ENCODE measurements at regions not wholly inside any gene's neighbourhood (a gene's known extent, or its start where the extent isn't known, plus 50 kb on each side); places are given as distances from the start of the nearest gene placed in this dataset.

DNA sequence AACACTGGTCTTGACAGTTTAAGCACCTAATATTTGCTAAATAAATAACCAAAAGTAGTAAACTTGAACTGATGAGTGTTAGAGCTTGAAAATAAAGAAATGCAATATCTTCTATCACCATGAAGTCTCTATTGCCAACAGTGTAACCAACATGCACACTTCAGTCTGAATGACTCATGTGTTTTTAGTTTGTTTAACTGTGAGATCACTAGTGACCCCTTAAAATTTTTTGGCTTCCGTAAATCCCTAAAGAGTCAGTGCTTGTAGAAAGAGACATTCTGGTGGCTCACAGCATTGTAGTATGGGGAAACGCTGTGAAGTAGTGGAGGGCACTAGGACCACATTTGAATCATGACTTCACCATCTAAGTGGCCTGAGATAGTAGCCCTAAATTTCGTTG lies 341.1 kb downstream of the PMP22 start:
- Histone ChIP-seq H3K9ac (ENCODE audit: low read length in 5 of 5) (no peak overlapping the region), H3K4me3 (ENCODE audit: low read depth in 1 of 5, low read length in 5 of 5) (no peak overlapping the region), H3K4me1 (ENCODE audit: control insufficient read depth in 5 of 5, insufficient read depth in 5 of 5, low read length in 5 of 5) (no peaks in the 10 kb centered on the region), H3K36me3 (ENCODE audit: control insufficient read depth in 5 of 5, insufficient read depth in 5 of 5, low read length in 5 of 5) (no peaks in the 10 kb centered on the region), H3K9me3 (ENCODE audit: control insufficient read depth in 5 of 5, low read length in 5 of 5) (no peaks in the 10 kb centered on the region), H3K27ac (ENCODE audit: low read depth, low read length) (no peak overlapping the region), H3K27me3 (ENCODE audit: control insufficient read depth in 5 of 5, insufficient read depth in 4 of 5, low read length in 5 of 5) (no peaks in the 10 kb centered on the region)

DNA sequence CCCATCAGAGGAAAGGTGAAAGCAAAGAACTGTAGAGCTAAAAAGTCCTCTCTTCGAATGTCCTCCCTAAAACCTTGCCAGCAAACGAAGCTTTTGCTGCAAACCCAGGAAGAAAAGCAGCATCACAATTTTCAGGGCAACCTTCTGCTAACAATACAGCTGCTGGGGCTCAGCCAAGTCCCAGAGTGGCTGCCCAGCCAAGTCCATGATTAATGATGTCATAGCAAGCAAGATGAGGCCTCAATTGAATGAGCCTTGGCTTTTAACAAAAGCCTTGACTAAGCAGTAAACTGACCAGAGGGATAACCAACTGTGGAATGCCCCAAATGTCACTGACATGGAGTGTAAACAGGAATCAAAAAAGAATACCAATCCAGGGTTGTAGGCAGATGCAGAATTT lies 342.7 kb downstream of the PMP22 start:
- H3K27ac ChIP-seq (ENCODE audit: low read depth, low read length), result no peak overlapping the region
- H3K9me3 ChIP-seq (ENCODE audit: control insufficient read depth in 5 of 5, low read length in 5 of 5), result no peaks in the 10 kb centered on the region
- H3K27me3 ChIP-seq (ENCODE audit: control insufficient read depth in 5 of 5, insufficient read depth in 4 of 5, low read length in 5 of 5), result no peaks in the 10 kb centered on the region
- H3K4me1 ChIP-seq (ENCODE audit: control insufficient read depth in 5 of 5, insufficient read depth in 5 of 5, low read length in 5 of 5), result no peaks in the 10 kb centered on the region
- no peak overlapping the region for H3K4me3 ChIP-seq (ENCODE audit: low read depth in 1 of 5, low read length in 5 of 5)
- no peak overlapping the region for H3K9ac ChIP-seq (ENCODE audit: low read length in 5 of 5)
- H3K36me3 ChIP-seq (ENCODE audit: control insufficient read depth in 5 of 5, insufficient read depth in 5 of 5, low read length in 5 of 5), result no peaks in the 10 kb centered on the region

DNA sequence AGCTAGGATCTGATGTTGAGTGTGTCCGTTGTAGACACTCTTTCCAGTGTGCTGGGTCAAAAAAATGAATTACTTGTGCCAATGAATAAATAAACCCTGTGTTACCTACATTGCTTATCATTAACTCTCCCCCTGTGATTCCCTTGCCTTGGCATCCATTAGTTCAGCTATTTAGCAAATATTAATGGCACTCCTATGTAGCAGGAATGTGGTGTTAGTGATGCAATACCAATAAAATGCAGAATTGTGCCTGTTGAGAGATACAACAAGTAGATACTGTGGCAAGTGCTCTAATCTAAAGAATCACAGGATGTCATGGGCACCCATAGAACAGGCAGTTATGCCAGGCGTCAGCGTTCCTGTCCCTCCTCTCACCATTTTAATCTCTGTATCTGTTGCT lies 343.2 kb downstream of the PMP22 start:
- Histone ChIP-seq H3K4me1 (ENCODE audit: control insufficient read depth in 5 of 5, insufficient read depth in 5 of 5, low read length in 5 of 5) (no peaks in the 10 kb centered on the region), H3K9ac (ENCODE audit: low read length in 5 of 5) (no peak overlapping the region), H3K4me3 (ENCODE audit: low read depth in 1 of 5, low read length in 5 of 5) (no peak overlapping the region), H3K36me3 (ENCODE audit: control insufficient read depth in 5 of 5, insufficient read depth in 5 of 5, low read length in 5 of 5) (no peaks in the 10 kb centered on the region), H3K27me3 (ENCODE audit: control insufficient read depth in 5 of 5, insufficient read depth in 4 of 5, low read length in 5 of 5) (no peaks in the 10 kb centered on the region), H3K27ac (ENCODE audit: low read depth, low read length) (no peak overlapping the region), H3K9me3 (ENCODE audit: control insufficient read depth in 5 of 5, low read length in 5 of 5) (no peaks in the 10 kb centered on the region)

DNA sequence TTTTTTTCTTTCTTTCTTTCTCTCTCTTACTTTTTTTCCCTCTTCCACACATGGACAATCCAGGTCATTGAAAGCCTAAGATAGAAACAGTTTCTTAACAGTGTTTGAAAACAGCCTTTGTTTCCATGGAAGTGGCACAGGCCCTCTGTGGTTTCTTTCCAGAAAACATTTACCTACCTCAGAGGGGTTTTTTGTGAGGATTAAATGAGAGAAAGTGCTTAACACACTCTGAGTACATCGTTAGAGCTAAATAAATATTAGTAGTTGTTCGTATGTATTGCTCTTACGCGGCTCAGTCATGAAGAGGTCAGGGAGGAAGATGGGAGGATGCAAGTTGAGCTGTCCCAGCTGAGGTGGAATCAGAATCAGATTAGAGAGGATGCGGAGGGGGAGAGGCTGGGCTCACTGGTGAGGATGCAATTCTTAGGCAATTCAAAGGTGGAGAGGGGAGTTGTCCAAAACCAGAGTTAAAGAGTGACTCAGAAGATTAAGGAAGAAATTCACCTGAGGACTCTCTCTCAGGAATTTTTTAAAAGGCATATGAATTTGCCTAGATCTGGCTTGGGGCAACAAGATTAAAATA lies 345.4 kb downstream of the PMP22 start:
- Histone ChIP-seq H3K27ac (ENCODE audit: low read depth, low read length) (no peak overlapping the region), H3K9me3 (ENCODE audit: control insufficient read depth in 5 of 5, low read length in 5 of 5) (no peaks in the 10 kb centered on the region), H3K4me1 (ENCODE audit: control insufficient read depth in 5 of 5, insufficient read depth in 5 of 5, low read length in 5 of 5) (no peaks in the 10 kb centered on the region), H3K27me3 (ENCODE audit: control insufficient read depth in 5 of 5, insufficient read depth in 4 of 5, low read length in 5 of 5) (no peaks in the 10 kb centered on the region), H3K36me3 (ENCODE audit: control insufficient read depth in 5 of 5, insufficient read depth in 5 of 5, low read length in 5 of 5) (no peaks in the 10 kb centered on the region), H3K9ac (ENCODE audit: low read length in 5 of 5) (no peak overlapping the region), H3K4me3 (ENCODE audit: low read depth in 1 of 5, low read length in 5 of 5) (no peak overlapping the region)

DNA sequence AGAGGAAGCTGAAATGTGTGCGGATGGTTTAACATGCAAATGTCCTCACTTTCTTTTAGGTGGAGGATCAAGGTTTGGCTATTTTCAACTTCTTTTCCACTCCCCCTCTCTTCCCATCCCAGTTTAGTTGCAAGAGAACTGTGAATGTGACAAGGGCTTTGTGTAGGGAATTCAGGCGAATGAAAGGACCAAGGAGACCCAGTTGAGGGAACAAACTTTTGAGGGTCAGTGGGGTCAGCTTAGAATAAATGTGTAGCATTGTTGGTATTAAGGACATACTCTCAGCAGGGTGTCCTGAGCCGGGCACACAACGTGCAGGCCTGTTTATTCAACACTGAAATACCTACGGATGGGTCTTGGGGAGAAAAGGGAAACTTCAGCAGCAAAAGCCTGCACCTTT lies 346.0 kb downstream of the PMP22 start:
- H3K27ac ChIP-seq (ENCODE audit: low read depth, low read length), result no peak overlapping the region
- no peak overlapping the region for H3K4me3 ChIP-seq (ENCODE audit: low read depth in 1 of 5, low read length in 5 of 5)
- H3K4me1 ChIP-seq (ENCODE audit: control insufficient read depth in 5 of 5, insufficient read depth in 5 of 5, low read length in 5 of 5), result no peaks in the 10 kb centered on the region
- H3K27me3 ChIP-seq (ENCODE audit: control insufficient read depth in 5 of 5, insufficient read depth in 4 of 5, low read length in 5 of 5), result no peaks in the 10 kb centered on the region
- H3K9me3 ChIP-seq (ENCODE audit: control insufficient read depth in 5 of 5, low read length in 5 of 5), result no peaks in the 10 kb centered on the region
- H3K9ac ChIP-seq (ENCODE audit: low read length in 5 of 5), result no peak overlapping the region
- H3K36me3 ChIP-seq (ENCODE audit: control insufficient read depth in 5 of 5, insufficient read depth in 5 of 5, low read length in 5 of 5), result no peaks in the 10 kb centered on the region

DNA sequence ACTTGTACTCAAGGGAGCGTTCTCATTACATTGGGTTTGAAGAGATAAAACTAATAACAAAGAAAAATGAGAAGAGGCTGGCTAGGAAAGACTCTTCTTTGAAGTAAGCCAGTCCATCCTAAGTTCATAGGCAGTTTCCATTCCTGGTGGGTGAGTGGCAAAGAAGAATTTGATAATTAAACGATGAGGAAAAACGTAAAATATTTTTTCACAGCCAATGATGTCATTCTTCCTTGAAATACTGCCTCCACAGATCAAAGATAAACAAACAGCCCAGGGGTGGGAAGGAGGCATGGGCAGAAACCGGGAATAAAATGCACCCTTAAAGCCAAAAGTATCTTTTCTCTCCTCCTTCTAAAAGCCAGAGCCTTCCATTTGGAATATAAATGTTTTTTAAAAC lies 346.6 kb downstream of the PMP22 start:
- Histone ChIP-seq H3K4me1 (ENCODE audit: control insufficient read depth in 5 of 5, insufficient read depth in 5 of 5, low read length in 5 of 5) (no peaks in the 10 kb centered on the region), H3K9ac (ENCODE audit: low read length in 5 of 5) (no peak overlapping the region), H3K9me3 (ENCODE audit: control insufficient read depth in 5 of 5, low read length in 5 of 5) (no peaks in the 10 kb centered on the region), H3K36me3 (ENCODE audit: control insufficient read depth in 5 of 5, insufficient read depth in 5 of 5, low read length in 5 of 5) (no peaks in the 10 kb centered on the region), H3K27ac (ENCODE audit: low read depth, low read length) (no peak overlapping the region), H3K27me3 (ENCODE audit: control insufficient read depth in 5 of 5, insufficient read depth in 4 of 5, low read length in 5 of 5) (no peaks in the 10 kb centered on the region), H3K4me3 (ENCODE audit: low read depth in 1 of 5, low read length in 5 of 5) (no peak overlapping the region)

DNA sequence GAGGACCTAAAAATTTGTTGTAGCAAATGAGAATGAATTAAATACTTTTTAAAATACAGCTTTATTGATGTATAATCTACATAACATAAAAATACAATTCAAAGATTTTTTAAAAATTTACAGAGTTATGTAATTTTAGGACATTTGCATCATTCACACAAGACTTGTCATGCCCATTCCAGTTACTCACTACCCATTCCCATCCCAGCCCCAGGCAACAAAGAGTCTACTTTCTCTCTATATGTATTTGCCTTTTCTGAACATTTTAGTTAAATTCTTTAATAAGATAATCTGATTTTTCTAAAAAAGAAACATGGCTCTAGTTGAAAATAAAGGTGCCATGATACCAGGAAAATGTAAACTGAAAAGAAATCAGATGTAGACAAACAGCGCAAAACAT lies 354.2 kb downstream of the PMP22 start:
- no peak overlapping the region for H3K4me3 ChIP-seq (ENCODE audit: low read depth in 1 of 5, low read length in 5 of 5)
- H3K9me3 ChIP-seq (ENCODE audit: control insufficient read depth in 5 of 5, low read length in 5 of 5), result no peaks in the 10 kb centered on the region
- H3K9ac ChIP-seq (ENCODE audit: low read length in 5 of 5), result no peak overlapping the region
- H3K27ac ChIP-seq (ENCODE audit: low read depth, low read length), result no peak overlapping the region
- no peaks in the 10 kb centered on the region for H3K4me1 ChIP-seq (ENCODE audit: control insufficient read depth in 5 of 5, insufficient read depth in 5 of 5, low read length in 5 of 5)
- no peaks in the 10 kb centered on the region for H3K27me3 ChIP-seq (ENCODE audit: control insufficient read depth in 5 of 5, insufficient read depth in 4 of 5, low read length in 5 of 5)
- H3K36me3 ChIP-seq (ENCODE audit: control insufficient read depth in 5 of 5, insufficient read depth in 5 of 5, low read length in 5 of 5), result no peaks in the 10 kb centered on the region

DNA sequence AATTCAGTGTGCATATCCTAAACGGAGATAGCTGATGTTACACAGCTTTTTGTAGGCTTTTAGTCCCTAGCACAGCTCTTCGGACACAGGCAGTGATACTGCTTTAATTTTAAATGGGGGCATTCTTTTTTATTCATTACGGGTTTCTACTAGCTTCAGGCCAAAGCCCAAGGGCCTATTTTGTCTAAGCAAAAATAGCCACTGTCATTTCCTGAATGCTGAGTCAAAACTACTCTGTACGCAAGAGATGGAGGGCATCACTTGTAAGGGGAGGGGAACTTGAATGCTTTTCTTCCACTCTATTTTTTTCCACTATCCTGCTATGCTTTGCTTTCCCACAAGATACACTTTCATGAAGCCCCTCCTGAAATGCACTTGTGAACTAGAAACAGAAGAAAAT lies 360.7 kb downstream of the PMP22 start:
- H3K4me3 ChIP-seq (ENCODE audit: low read depth in 1 of 5, low read length in 5 of 5), result no peak overlapping the region
- no peak overlapping the region for H3K27ac ChIP-seq (ENCODE audit: low read depth, low read length)
- no peak overlapping the region for H3K9ac ChIP-seq (ENCODE audit: low read length in 5 of 5)
- peaks cover 0 to 2% (median 0%) of the 10 kb centered on the region in 5 donors for H3K9me3 ChIP-seq (ENCODE audit: control insufficient read depth in 5 of 5, low read length in 5 of 5)
- no peaks in the 10 kb centered on the region for H3K27me3 ChIP-seq (ENCODE audit: control insufficient read depth in 5 of 5, insufficient read depth in 4 of 5, low read length in 5 of 5)
- H3K4me1 ChIP-seq (ENCODE audit: control insufficient read depth in 5 of 5, insufficient read depth in 5 of 5, low read length in 5 of 5), result no peaks in the 10 kb centered on the region
- no peaks in the 10 kb centered on the region for H3K36me3 ChIP-seq (ENCODE audit: control insufficient read depth in 5 of 5, insufficient read depth in 5 of 5, low read length in 5 of 5)

DNA sequence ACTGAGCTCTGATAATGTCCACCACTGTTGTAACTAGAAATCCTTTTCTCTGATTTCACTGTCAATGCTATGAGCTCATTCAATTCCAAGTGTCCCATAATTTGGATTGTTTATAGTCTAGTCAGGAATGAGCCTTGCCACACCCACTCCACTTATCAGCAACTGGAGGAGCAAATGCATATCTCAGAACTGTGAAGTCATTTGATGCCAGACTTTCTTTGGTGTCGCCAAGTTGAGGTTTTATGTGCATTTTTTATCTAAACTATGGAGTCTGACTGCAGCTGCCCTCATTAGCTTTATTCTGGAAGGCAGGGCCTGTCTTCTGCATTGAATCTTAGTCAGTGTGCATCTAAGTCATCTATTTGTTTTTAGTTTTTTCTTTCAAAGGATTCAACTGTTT lies 361.3 kb downstream of the PMP22 start:
- H3K9ac ChIP-seq (ENCODE audit: low read length in 5 of 5), result no peak overlapping the region
- H3K4me3 ChIP-seq (ENCODE audit: low read depth in 1 of 5, low read length in 5 of 5), result no peak overlapping the region
- H3K4me1 ChIP-seq (ENCODE audit: control insufficient read depth in 5 of 5, insufficient read depth in 5 of 5, low read length in 5 of 5), result no peaks in the 10 kb centered on the region
- H3K36me3 ChIP-seq (ENCODE audit: control insufficient read depth in 5 of 5, insufficient read depth in 5 of 5, low read length in 5 of 5), result no peaks in the 10 kb centered on the region
- H3K9me3 ChIP-seq (ENCODE audit: control insufficient read depth in 5 of 5, low read length in 5 of 5), result peaks cover 0 to 2% (median 0%) of the 10 kb centered on the region in 5 donors
- H3K27ac ChIP-seq (ENCODE audit: low read depth, low read length), result no peak overlapping the region
- H3K27me3 ChIP-seq (ENCODE audit: control insufficient read depth in 5 of 5, insufficient read depth in 4 of 5, low read length in 5 of 5), result no peaks in the 10 kb centered on the region

DNA sequence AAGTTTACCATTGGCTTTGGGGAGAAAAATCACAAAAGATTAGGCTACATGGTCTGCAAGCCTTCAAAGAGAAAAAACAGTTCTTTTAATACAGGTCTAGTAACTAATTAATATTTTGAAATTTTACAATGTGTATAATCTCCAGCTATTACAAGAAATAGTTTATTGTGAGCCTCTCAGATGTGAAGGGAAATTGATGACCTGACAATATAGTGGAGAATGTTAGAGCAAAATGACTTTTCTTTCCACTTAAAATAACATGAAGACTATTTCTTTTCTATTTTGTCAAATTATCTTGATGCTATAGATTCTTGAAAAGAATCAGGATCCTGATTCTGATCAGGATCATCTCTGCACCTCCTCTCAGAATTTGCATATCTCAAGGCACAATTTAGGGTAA lies 362.3 kb downstream of the PMP22 start:
- peaks cover 0 to 4% (median 2%) of the 10 kb centered on the region in 5 donors for H3K9me3 ChIP-seq (ENCODE audit: control insufficient read depth in 5 of 5, low read length in 5 of 5)
- H3K27me3 ChIP-seq (ENCODE audit: control insufficient read depth in 5 of 5, insufficient read depth in 4 of 5, low read length in 5 of 5), result no peaks in the 10 kb centered on the region
- H3K9ac ChIP-seq (ENCODE audit: low read length in 5 of 5), result no peak overlapping the region
- H3K4me1 ChIP-seq (ENCODE audit: control insufficient read depth in 5 of 5, insufficient read depth in 5 of 5, low read length in 5 of 5), result no peaks in the 10 kb centered on the region
- no peak overlapping the region for H3K4me3 ChIP-seq (ENCODE audit: low read depth in 1 of 5, low read length in 5 of 5)
- H3K27ac ChIP-seq (ENCODE audit: low read depth, low read length), result no peak overlapping the region
- H3K36me3 ChIP-seq (ENCODE audit: control insufficient read depth in 5 of 5, insufficient read depth in 5 of 5, low read length in 5 of 5), result no peaks in the 10 kb centered on the region

DNA sequence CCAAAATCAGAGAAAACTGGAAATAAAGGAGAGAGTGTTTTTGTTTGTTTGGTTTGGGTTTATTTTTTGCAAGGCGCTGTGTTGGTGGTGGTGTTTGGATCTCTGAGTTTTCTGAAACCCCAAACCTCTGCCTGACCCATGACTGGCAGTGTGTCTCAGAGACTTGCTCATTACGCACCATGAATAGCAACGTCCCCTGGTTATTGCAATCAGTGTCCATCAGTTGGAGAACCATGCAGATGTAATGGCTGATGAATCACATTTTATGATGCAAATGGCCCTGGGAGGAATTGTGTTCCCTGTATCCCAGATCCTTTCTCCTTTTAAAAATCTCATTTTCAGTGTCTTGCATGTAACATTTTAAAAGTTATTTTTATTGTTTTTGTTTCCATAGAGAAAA lies 362.8 kb downstream of the PMP22 start:
- H3K4me3 ChIP-seq (ENCODE audit: low read depth in 1 of 5, low read length in 5 of 5), result no peak overlapping the region
- no peak overlapping the region for H3K27ac ChIP-seq (ENCODE audit: low read depth, low read length)
- peaks cover 0 to 4% (median 2%) of the 10 kb centered on the region in 5 donors for H3K9me3 ChIP-seq (ENCODE audit: control insufficient read depth in 5 of 5, low read length in 5 of 5)
- H3K9ac ChIP-seq (ENCODE audit: low read length in 5 of 5), result no peak overlapping the region
- no peaks in the 10 kb centered on the region for H3K27me3 ChIP-seq (ENCODE audit: control insufficient read depth in 5 of 5, insufficient read depth in 4 of 5, low read length in 5 of 5)
- no peaks in the 10 kb centered on the region for H3K4me1 ChIP-seq (ENCODE audit: control insufficient read depth in 5 of 5, insufficient read depth in 5 of 5, low read length in 5 of 5)
- H3K36me3 ChIP-seq (ENCODE audit: control insufficient read depth in 5 of 5, insufficient read depth in 5 of 5, low read length in 5 of 5), result no peaks in the 10 kb centered on the region

All from subcutaneous abdominal adipose tissue (tissue), 5 donors.